ENCODE measurements at regions not wholly inside any gene's neighbourhood (a gene's known extent, or its start where the extent isn't known, plus 50 kb on each side); places are given as distances from the start of the nearest gene placed in this dataset.
"Not testable (repeated sequence)": the region's sequence is repeated elsewhere in the genome, so short reads cannot be mapped to it uniquely, and the experiment has no call there.

DNA sequence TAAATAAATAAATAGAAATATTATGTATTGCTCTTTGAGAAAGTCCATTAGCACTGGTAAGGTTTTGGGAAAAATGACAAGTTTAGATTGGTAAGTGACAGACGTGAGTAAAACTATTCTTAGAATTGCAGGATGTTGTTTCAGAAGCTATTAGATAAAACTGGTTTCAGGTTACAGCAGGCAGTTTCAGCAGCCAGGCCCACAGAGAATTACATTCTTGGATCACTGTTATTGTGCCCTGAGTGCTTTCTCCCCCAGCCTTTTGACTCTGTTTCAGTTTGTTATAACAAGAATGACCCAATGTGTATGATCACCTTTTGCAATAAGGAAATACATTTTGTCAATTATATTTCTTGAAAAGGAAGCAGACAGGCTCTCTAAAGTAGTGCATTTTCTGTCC, 86.5 kb downstream of the DKK1 start:
- intact Hi-C loops (cut with DNase I, micrococcal nuclease): no loop called here
- TF ChIP-seq, protein P1, sequence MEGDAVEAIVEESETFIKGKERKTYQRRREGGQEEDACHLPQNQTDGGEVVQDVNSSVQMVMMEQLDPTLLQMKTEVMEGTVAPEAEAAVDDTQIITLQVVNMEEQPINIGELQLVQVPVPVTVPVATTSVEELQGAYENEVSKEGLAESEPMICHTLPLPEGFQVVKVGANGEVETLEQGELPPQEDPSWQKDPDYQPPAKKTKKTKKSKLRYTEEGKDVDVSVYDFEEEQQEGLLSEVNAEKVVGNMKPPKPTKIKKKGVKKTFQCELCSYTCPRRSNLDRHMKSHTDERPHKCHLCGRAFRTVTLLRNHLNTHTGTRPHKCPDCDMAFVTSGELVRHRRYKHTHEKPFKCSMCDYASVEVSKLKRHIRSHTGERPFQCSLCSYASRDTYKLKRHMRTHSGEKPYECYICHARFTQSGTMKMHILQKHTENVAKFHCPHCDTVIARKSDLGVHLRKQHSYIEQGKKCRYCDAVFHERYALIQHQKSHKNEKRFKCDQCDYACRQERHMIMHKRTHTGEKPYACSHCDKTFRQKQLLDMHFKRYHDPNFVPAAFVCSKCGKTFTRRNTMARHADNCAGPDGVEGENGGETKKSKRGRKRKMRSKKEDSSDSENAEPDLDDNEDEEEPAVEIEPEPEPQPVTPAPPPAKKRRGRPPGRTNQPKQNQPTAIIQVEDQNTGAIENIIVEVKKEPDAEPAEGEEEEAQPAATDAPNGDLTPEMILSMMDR (IDR thresholded peaks at IDR 0.05): no peak
- ChIA-PET CTCF (no interaction called here), POLR2A (no interaction called here)
- DNase-seq (no peak), ATAC-seq (ENCODE audit: poor library complexity) (no peak)
- Mint-ChIP-seq H3K27me3 (no peaks in the 10 kb centered on the region), H3K36me3 (ENCODE audit: low read depth) (no peaks in the 10 kb centered on the region), H3K4me3 (no peak overlapping the region), H3K9me3 (peaks cover 7% of the 10 kb centered on the region), H3K4me1 (ENCODE audit: low read depth) (no peaks in the 10 kb centered on the region), H3K27ac (no peak overlapping the region)
- Histone ChIP-seq H3K4me1 (ENCODE audit: insufficient read depth, low read length) (no peaks in the 10 kb centered on the region), H3K4me3 (ENCODE audit: low read length) (no peak overlapping the region), H3K9me3 (ENCODE audit: control insufficient read depth in 1 of 2, insufficient read depth in 1 of 2, low read length in 2 of 2) (peaks cover 0 to 8% of the 10 kb centered on the region in 2 experiments), H3K27me3 (ENCODE audit: control insufficient read depth in 1 of 2, insufficient read depth in 2 of 2, low read length in 2 of 2) (no peaks in the 10 kb centered on the region), H3K27ac (ENCODE audit: low read depth in 1 of 2, low read length in 2 of 2) (no peak overlapping the region), H3K36me3 (ENCODE audit: insufficient read depth, low read length) (no peaks in the 10 kb centered on the region)

DNA sequence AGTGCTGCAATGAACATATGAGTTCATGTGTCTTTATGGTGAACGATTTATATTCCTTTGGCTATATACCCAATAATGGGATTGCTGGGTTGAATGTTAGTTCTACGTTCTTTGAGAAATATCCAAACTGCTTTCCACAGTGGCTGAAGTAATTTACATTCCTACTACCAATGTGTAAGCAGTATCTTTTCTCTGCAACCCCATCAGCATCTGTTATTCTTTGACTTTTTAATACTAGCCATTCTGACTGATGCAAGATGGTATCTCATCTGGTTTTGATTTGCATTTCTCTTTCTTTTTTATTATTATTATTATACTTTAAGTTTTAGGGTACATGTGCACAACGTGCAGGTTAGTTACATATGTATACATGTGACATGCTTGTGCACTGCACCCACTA, 89.7 kb downstream of the DKK1 start:
- H3K27me3 Mint-ChIP-seq; DNase-seq; intact Hi-C loops (cut with DNase I, micrococcal nuclease); H3K27me3 ChIP-seq (ENCODE audit: control insufficient read depth in 1 of 2, insufficient read depth in 2 of 2, low read length in 2 of 2); H3K27ac ChIP-seq (ENCODE audit: low read depth in 1 of 2, low read length in 2 of 2); CTCF ChIA-PET; H3K27ac Mint-ChIP-seq; H3K4me1 Mint-ChIP-seq (ENCODE audit: low read depth); H3K4me3 Mint-ChIP-seq; H3K9me3 ChIP-seq (ENCODE audit: control insufficient read depth in 1 of 2, insufficient read depth in 1 of 2, low read length in 2 of 2); ATAC-seq (ENCODE audit: poor library complexity); H3K36me3 Mint-ChIP-seq (ENCODE audit: low read depth); H3K4me3 ChIP-seq (ENCODE audit: low read length); H3K36me3 ChIP-seq (ENCODE audit: insufficient read depth, low read length); H3K4me1 ChIP-seq (ENCODE audit: insufficient read depth, low read length); POLR2A ChIA-PET: not testable (repeated sequence)
- H3K9me3 Mint-ChIP-seq: peaks cover 16% of the 10 kb centered on the region

DNA sequence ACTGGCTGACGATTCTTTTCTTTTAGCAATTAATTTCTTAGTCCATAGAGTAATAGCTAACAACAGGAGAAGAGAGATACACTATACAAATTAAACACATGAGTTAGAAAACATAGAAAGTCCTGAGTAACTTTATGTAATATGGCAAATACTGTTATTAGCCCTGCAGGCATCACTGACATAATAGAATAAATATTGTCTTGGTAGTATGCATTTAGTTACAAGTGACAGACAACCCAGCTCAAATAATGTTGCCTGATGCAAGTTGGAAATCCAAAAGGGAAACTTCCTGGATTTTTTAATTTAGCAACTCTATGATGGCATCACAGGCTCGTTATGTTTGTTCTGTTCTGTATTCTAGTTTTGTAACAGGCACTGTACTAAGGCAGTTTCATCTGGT, 95.1 kb downstream of the DKK1 start:
- Mint-ChIP-seq H3K4me1 (ENCODE audit: low read depth) (no peaks in the 10 kb centered on the region), H3K4me3 (no peak overlapping the region), H3K9me3 (peaks cover 10% of the 10 kb centered on the region), H3K27ac (no peak overlapping the region), H3K27me3 (no peaks in the 10 kb centered on the region), H3K36me3 (ENCODE audit: low read depth) (no peaks in the 10 kb centered on the region)
- ATAC-seq (ENCODE audit: poor library complexity) (no peak), DNase-seq (no peak)
- ChIA-PET POLR2A (no interaction called here), CTCF (no interaction called here)
- TF ChIP-seq, protein P1 (IDR thresholded peaks at IDR 0.05): no peak
- intact Hi-C loops (cut with DNase I, micrococcal nuclease): no loop called here
- H3K4me3 ChIP-seq (ENCODE audit: low read length): no peak overlapping the region
- no peaks in the 10 kb centered on the region for H3K36me3 ChIP-seq (ENCODE audit: insufficient read depth, low read length)
- H3K27me3 ChIP-seq (ENCODE audit: control insufficient read depth in 1 of 2, insufficient read depth in 2 of 2, low read length in 2 of 2): no peaks in the 10 kb centered on the region
- H3K9me3 ChIP-seq (ENCODE audit: control insufficient read depth in 1 of 2, insufficient read depth in 1 of 2, low read length in 2 of 2): peaks cover 0 to 9% of the 10 kb centered on the region in 2 experiments
- no peaks in the 10 kb centered on the region for H3K4me1 ChIP-seq (ENCODE audit: insufficient read depth, low read length)
- no peak overlapping the region for H3K27ac ChIP-seq (ENCODE audit: low read depth in 1 of 2, low read length in 2 of 2)

DNA sequence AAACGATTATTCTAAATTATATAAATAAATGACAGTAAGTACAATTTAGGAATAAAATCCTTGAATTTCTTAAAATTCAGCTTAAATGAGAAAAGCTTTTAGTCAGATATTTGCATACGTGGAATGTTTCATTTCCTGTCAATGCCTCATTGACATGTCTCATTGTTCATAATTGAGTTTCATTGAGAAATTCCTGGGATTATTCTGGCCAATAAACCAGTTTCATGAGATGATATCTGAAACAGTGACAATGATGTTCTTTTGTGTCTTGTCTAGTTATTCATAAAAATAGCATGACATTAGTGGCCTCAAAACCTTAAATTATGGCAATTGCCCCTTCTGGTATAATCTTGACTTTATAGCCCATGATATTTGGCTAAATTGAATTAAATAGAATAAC, 95.8 kb downstream of the DKK1 start:
- intact Hi-C loops (cut with DNase I, micrococcal nuclease): no loop called here
- no peaks in the 10 kb centered on the region for H3K4me1 ChIP-seq (ENCODE audit: insufficient read depth, low read length)
- no peaks in the 10 kb centered on the region for H3K4me1 Mint-ChIP-seq (ENCODE audit: low read depth)
- H3K4me3 ChIP-seq (ENCODE audit: low read length): no peak overlapping the region
- no peak overlapping the region for H3K27ac ChIP-seq (ENCODE audit: low read depth in 1 of 2, low read length in 2 of 2)
- DNase-seq (no peak), ATAC-seq (ENCODE audit: poor library complexity) (no peak)
- POLR2A ChIA-PET: no interaction called here
- CTCF ChIA-PET: no interaction called here
- TF ChIP-seq, protein P1 (IDR thresholded peaks at IDR 0.05): no peak
- H3K9me3 ChIP-seq (ENCODE audit: control insufficient read depth in 1 of 2, insufficient read depth in 1 of 2, low read length in 2 of 2): peaks cover 0 to 9% of the 10 kb centered on the region in 2 experiments
- H3K27me3 Mint-ChIP-seq: no peaks in the 10 kb centered on the region
- H3K9me3 Mint-ChIP-seq: peaks cover 10% of the 10 kb centered on the region
- H3K4me3 Mint-ChIP-seq: no peak overlapping the region
- H3K36me3 ChIP-seq (ENCODE audit: insufficient read depth, low read length): no peaks in the 10 kb centered on the region
- H3K36me3 Mint-ChIP-seq (ENCODE audit: low read depth): no peaks in the 10 kb centered on the region
- no peak overlapping the region for H3K27ac Mint-ChIP-seq
- no peaks in the 10 kb centered on the region for H3K27me3 ChIP-seq (ENCODE audit: control insufficient read depth in 1 of 2, insufficient read depth in 2 of 2, low read length in 2 of 2)
